COLO668 (cell line): ENCODE measurements at regions not wholly inside any gene's neighbourhood (a gene's known extent, or its start where the extent isn't known, plus 50 kb on each side); places are given as distances from the start of the nearest gene placed in this dataset.

Experiments used
- DNase-seq: peaks from one replicate; lab custom pipeline; 2025; ENCODE audit not compliant: unreplicated experiment; lab: John Stamatoyannopoulos, UW

DNA sequence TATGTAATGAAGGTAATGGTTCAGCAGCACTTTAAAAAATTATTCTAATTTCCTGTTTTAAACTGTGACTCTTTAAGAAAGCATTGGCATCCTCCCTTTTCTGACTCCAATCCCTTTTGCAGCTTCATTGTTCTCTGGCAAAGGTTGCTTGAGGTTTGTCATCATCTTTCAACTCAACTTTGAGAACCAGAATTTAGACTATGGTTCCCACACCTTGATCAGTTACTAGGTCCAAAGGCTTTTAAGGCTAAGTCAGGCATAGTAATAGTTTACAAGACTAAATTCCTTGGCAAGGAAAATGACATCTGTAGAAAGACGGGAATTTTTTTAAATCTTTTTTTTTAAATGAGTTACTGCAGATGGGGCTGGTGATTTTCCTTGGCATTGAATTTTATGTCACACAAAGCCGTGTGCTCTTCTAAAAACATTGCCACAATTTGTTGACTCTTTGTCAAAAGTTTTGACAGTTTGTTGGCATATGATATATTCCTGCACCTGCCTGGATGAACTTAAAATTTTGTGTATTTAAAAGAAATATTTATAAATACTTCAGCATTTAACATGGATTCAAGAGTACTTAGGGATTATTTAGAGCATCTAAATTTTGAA is 451.0 kb downstream of the MEIS1 start:
- no peak for DNase-seq

DNA sequence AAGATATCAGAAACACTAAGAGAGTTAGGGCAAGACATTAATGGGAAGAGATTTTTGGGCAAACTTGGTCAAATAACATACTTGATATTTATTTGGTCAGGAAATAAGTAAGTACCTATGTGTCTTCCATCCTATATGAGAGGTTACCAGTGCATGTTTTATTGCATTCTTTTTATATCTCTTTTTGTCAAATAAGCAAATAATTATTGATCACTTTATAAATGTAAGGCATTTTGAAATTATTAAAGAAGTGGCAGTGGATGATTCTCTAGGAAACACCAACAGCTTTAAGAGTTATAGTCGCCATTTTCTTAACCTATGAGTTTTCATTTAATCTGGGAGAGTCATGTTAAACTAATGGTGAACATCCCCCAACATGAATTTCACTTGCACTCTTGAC is 453.3 kb downstream of the MEIS1 start:
- DNase-seq = no peak

DNA sequence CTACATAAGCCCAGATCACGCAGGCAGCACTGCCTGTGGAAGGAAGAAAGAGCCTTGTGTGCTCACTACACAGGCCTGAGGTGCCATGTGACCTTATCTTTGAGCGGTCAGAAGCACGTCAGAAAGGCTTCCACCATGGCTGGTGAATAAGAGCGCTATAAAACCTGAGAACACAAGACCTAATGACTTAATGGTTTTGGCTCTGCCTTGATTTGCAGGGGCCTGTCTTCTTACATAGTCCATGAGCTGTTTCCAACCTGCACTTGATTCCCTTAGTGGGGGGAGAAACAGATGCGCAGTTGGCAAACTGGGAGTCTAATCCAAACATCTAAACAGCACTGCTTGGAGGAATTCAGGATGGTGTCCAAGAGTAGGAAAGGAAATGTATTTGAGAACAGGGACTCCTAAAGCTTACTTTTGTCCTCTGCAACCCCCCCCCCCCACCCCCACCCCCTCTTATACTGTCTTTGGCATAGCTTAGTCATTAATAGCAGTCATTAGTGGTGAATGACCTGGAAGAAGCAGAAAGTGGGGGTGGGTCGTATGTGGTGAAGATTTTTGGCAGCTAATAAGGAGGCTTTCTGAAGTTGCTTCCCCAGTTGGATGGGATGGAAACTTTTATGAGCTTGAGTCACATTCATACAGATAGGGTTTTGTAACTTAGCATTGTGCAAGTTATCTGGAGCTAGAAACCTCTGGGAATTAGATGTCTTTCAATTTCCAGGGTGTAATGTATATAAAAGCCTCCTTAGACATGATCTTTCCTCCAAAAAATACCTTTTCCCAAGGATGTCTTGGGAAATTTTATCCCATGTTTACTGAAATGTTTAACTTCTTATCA is 454.1 kb downstream of the MEIS1 start:
- no peak for DNase-seq

DNA sequence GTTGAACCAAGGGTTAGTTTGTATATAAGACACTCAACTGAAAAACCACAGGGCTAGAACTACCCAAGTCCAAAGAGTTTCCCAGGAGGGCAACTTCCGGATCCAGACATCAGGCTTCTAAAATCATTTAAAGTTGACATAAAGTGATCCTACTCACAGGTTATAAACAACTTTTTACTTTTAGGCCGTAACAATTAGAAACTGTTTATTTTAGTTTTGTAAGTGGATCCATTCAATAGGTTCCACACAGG is 454.6 kb downstream of the MEIS1 start:
- DNase-seq = no peak

DNA sequence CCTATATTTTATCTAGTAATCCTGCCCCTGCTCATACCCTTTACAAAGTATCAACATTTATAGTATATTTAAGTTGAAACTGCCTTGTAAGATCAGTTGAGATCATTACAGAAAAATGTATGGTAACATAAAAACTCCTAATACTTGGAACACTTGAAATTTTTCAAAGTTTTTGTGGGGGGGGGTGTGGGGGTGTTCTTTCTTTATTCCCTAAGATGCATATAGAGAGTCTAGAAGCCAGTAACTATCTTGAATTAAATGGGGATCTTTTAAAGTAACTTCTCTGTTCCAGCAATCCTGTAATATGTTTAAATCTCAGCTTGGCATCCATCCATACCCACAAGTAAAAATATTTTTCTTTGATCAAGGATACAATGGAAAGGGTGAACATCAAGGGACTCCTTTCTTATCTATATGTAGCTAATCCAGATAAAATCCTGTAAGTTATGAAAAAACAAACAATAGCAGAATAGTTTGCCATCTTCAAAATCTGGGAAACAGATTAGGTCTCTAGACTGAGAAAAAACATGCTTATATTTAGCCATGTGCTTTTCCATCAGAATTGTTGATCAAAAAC is 455.3 kb downstream of the MEIS1 start:
- DNase-seq = no peak

DNA sequence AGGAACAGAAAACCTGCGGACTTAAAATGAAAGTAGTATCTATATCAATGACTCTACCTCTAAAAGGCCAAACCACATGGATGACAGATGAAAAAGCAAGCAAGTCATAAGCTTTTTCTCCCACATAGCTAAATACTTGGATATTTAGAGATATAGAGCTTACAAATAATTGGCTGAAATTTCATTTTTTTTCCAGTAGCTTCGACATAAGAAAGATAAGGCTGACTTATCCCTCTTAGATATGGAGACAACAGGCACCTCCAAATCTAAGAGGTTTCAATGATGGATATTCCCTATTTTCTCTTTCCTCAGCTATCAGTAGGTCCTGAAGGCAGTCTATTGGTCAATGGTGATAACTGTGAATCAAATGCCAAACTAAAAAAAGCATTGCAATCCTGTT is 460.3 kb downstream of the MEIS1 start:
- no peak for DNase-seq

DNA sequence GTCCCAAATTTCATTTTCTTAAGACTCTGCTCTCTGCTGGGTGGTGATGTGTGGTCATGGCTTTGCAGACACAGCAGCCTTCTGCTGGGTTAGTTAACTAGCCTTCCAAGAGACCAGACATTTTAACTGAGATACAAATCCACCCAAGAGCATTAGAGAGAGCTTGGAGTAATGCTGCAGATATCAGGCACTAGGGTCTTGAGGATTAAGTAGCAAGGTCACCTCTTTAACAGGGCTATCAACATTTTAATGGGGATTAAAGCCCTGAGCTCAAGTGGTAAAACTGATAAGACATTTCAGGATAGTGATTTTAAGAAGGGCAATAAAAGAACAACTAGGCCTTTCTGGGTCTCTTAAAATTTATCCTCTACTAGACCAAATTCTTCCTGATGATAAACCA is 461.2 kb downstream of the MEIS1 start:
- DNase-seq = no peak

DNA sequence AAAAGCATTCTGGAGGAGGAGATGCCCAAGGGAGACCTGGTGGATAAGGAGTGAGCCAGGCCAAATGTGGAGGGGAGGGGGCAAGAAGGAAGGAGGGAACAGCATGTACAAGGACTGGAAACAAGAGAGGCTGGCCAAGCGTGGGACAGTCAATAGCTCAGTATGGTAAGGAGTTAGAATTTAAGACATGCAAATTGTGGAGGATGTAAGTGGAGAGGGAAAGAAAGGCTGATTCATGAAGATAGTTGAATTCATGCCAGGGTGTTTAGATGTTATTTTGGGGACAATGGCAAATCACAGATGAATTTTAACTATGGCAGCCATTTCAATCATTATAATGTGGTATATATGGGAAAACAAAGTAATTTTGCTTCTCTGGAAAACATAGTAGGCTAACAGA is 462.3 kb downstream of the MEIS1 start:
- DNase-seq = no peak

DNA sequence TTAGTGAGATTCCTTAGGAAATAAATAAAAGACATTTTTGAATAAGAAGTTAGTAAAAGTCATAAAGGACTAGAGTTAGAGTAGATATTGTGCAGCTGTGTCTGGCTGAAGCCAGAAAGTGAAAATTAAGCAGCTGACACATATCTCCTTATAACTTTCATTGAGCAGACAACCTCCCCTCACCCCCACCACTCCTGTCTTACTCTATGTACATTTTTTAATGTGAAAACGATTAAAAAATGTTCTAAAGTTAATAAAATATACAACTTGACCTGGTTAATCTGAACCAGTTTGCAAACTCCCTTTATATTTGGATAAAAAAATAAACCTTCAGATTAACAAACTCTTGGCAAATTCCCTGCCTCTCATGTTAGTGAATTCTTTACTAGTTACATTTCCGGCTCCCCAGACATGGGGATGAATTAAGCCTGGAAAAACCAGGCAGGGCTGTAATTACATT is 462.8 kb downstream of the MEIS1 start:
- no peak for DNase-seq

DNA sequence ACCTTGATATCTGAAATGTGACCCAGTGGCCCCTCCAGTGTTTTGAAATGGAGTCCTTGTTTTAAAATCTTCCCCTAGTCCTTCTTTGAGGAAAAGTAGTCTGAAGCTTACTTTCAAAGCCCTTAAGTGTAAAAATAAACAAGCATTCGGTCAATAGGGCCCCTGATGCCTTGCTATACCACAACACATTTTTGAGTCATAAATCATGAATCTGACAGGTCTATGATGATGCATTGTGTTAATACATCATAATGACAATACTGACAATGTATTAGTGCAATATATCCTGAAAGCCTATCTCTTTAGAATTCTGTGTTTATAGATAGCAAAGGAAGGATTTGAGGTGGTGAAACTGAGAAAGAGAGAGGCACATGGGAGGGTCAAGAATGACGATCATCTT is 464.2 kb downstream of the MEIS1 start:
- no peak for DNase-seq

DNA sequence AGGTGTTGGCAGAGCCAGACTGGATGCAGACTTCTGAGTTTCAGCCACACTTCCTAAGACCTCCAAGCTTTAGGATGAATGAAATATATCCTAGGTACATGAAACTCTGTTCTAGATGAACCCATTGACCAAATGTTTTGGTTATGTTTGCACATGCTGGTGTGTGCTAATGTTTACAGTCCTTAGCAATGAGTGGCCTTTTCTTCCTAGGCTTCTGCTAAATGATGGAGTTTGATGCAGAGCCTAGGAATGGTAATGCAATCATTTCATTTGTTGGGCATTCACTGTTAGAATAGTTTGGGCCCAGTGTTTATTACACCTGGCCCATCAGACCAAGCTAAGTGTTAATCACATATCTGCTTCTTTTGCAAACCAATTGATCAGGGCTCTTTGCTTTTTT is 464.7 kb downstream of the MEIS1 start:
- no peak for DNase-seq

DNA sequence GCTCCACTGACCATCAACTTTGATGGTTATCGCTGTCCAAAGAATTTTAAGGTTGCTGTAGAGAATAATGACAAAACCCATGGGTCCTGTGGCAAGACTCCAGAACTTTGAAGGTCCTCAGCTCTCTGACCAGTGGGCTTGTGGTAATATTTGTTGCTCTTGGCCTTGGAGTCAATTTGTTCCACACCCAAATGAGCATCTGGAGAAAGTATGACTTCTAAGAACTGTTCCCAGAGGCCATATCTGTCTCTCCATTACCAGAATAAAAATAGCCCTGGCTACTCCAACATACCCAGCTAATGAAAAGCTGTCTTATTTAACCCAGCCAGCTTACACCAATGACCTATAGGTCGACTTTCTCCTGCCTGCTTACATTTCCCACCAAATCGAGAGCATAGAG is 466.4 kb downstream of the MEIS1 start:
- DNase-seq = no peak

DNA sequence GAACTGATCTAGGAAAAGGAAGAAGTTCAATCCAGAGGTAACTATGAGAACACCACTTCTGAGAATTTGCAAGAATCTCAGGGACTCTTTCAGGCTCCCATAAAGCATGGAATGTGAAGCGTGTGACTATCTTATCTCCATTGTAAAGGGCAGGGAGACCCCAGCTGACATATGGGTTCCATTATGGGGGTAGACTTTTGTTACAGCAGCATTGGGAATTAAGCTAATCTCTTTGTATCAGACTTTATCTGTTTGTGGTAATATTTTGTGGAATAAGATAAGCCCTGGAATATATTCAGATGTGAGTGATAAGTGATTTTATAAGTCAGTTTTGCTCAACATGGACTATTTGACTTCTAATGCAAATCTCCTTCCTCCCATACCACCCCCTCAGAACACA is 468.3 kb downstream of the MEIS1 start:
- no peak for DNase-seq

DNA sequence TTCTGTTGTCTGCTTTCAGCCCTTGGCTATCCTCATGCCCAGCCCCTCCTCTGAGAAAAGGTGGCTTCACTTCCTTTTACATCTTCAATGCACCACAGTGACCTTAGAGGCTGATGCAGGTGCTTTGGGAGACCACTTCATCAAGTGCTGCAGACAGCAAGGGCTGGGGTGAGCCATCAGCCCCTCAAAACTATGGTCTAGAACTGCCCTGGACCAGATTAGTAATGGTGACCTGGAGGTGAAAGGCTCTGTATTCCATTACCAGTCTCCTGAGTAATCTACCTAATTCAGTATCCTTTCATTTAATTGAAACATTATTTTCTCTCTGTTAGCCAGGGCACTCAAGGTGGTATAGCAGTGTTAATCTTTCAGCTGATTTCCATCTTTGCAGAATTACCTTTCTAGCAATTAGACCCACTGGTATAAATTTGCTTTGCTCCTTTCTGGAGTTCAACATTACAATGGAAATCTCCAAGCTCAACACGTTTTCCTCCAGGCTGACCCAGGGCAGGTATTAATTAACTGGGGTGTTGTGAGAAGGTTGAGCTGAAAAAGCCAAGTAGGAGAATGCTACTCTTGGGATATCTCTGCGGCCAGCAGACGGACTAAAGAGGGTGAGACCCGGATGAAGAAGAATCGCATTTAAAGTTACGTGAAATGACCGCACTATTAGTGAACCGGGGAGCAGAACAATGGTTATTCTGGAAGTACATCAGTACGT is 469.0 kb downstream of the MEIS1 start:
- DNase-seq = no peak

DNA sequence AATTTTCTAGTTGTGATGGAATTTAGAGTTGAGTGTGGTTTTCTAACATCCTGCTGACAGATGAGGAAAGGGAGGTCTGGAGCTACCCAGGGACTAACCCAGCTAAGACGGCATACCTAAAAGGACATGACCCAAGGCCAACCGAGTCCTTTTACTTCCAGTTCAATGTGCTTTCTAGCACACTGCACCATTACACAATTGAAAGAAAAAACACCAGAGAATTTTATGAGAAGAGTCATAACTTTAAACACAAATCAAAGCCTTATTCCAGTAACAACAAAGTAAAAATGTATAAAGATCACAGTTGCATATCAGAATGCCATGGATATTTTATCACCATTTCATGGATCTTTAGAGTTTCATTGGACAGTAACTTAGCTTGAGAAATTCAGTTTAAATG is 480.3 kb downstream of the MEIS1 start:
- DNase-seq = no peak

DNA sequence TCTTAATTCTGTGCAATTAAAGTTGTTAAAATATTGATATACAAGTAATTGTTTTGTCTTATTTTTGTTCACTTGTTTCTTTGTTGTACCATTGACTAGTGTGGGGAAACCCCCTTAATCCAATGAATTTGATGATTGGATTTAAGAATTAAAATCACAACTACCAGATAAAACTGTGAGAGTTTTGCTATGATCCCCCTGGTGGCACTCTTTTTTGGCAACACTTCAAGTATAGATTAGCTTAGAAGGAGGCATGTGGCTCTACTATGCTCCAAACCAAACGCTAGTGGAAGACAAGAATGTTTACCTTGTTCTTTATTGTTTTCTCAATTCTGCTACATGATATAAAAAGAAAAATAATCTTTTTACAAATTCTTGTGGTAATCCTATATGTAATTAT is 477.8 kb upstream of the ETAA1 start:
- DNase-seq = no peak

DNA sequence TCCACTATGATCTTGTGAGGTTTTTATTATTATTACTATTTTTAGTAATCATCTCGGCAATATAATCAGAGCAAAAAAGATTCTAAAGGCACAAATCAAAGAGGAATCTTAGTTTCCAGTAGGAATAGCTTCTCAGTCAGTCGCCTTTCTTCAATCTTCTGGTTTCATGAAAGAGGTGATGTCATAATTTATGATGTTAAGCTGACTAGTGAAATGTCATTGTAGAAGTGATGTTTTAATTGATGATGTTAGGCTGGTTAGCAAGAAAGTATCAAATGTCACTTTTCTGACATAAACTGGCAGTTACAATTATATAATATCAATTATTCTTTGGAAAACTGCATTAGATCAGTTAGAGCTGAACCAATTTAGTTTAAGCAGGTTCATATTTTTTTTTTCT is 476.7 kb upstream of the ETAA1 start:
- DNase-seq = no peak

DNA sequence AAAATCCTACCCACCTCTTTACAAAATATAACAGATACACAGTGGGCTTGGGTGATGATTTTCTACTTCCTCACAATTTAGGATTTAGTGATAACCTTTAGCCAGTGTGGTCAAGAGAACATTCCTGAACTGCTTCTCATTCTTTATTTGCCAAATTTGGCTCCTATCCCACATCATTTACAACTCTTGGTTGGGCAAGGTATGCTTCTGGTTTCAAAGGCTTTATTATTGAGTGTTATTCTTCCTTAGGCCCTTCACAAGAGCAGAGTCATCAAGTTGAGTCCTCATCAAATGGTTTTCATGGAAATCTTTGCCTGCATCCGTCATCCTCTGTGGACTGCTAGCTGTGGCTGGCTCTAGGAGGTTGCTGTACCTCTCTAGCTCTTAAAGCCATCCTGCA is 472.0 kb upstream of the ETAA1 start:
- DNase-seq = no peak

DNA sequence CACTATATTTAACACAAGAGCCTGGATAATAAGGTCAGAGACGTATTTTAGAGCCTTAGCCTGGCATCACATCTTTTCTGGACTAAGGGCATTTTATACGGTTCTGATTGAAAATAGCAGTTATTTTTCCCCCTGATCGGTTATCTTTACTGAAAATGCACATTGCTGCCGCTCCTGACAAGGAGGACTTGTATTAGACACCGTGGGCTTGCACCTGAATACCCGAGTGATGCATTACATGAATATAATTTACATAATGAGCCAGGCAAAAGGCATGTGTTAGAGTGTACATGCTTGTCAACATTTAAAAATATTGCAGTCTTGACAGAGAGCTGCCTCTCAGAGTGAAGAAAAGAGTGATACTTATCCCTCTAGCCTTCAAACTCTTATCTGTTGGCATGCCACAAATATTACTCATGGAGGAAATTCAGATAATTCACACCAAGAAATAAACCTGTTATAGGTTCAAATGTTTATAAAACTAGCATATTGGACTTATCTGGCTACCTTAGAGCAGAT is 470.5 kb upstream of the ETAA1 start:
- no peak for DNase-seq

DNA sequence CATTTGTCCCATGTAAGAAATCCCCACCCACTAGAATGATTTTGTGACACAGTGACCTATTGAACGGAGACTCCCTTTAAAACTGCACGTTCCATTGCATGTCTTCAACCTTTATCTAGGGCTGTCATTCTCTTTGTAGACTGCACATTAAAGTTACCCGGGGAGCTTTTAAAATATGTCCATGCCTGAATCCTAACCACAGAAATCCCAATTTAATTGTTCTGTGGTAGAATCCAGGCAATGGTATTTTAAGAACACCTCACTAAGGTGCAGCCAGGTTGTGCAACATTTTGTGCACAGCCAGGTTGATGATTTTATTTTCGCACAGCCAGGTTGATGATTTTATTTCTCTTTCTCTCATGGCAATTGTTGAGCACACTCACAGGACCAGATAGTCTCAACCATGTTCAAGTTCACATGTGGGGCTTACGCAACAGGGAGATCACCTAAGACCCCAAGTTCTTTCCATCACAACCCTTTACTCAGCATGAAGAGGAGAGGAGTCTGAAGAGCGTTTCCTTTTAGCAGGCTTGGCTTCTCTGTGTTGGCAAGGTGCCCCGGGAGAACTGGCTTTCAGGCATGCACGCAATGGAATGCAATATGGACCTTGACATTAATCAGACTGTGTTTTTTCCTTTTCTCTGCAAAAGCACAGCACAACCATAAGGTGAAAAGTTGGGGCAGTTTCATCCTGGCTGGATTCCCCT is 467.3 kb upstream of the ETAA1 start:
- DNase-seq = no peak
